IMR-90 (cell line): ENCODE measurements at regions not wholly inside any gene's neighbourhood (a gene's known extent, or its start where the extent isn't known, plus 50 kb on each side); places are given as distances from the start of the nearest gene placed in this dataset.

ENCODE experiments used
- ATAC-seq: fragments of 200-7000 bp; cut with Tn5 transposase; 2 replicates; pipeline ENCODE4 v1.9.1; 2020; ENCODE audit warnings: low read depth, mild to moderate bottlenecking, moderate library complexity
- BruUV-seq: library from RNA; stranded (reverse); fragments of 400-500 nt; replicated peaks from 2 replicates; lab custom pipeline; 2021; lab: Mats Ljungman, UMichigan
- CTCF ChIA-PET: fragments of 300-600 bp; formaldehyde crosslinking; extraction: SDS; loops from one replicate; lab custom pipeline; 2021; ENCODE audit warnings: antibody characterized with exemption; lab: Yijun Ruan, JAX
- POLR2A ChIA-PET: fragments of 300-600 bp; sonication (Branson Sonifier 250); formaldehyde crosslinking; loops from one replicate; lab custom pipeline; 2022; ENCODE audit warnings: antibody characterized with exemption; ENCODE audit not compliant: unreplicated experiment; lab: Charles Lee
- DNase-seq: peaks from one replicate; pipeline ENCODE4 v3.0.0; 2013
- H2AFZ ChIP-seq: replicated peaks from 2 replicates; pipeline ENCODE3; 2013; ENCODE audit warnings: low read length, mild to moderate bottlenecking; ENCODE audit not compliant: poor library complexity
- H2AK5ac ChIP-seq: 2 replicates; pipeline ENCODE4 v1.6.1; 2013; ENCODE audit warnings: low read depth, low read length, inconsistent platforms
- H2AK9ac ChIP-seq: replicated peaks from 2 replicates; pipeline ENCODE3; 2013; ENCODE audit warnings: mild to moderate bottlenecking, low read depth, low read length, moderate library complexity; ENCODE audit not compliant: poor library complexity
- H2BK120ac ChIP-seq: 2 replicates; pipeline ENCODE4 v1.6.1; 2013; ENCODE audit warnings: low read depth, low read length, inconsistent platforms
- H2BK15ac ChIP-seq: 3 replicates; pipeline ENCODE4 v1.6.1; 2013; ENCODE audit warnings: low read depth, low read length, inconsistent platforms
- H2BK20ac ChIP-seq: 2 replicates; pipeline ENCODE4 v1.6.1; 2013; ENCODE audit warnings: low read depth, mild to moderate bottlenecking, inconsistent platforms, low read length, moderate library complexity
- H2BK5ac ChIP-seq: 2 replicates; pipeline ENCODE4 v1.6.1; 2013; ENCODE audit warnings: mild to moderate bottlenecking, low read depth, low read length, inconsistent platforms; ENCODE audit not compliant: poor library complexity, severe bottlenecking
- H3K14ac ChIP-seq: replicated peaks from 2 replicates; pipeline ENCODE4 v1.6.1; 2013; ENCODE audit warnings: low read depth, low read length, inconsistent platforms
- H3K18ac ChIP-seq: 2 replicates; pipeline ENCODE4 v1.6.1; 2013; ENCODE audit warnings: low read depth, low read length, control low read depth
- H3K23ac ChIP-seq: 2 replicates; pipeline ENCODE4 v1.6.1; 2013; ENCODE audit warnings: low read depth, low read length, inconsistent platforms
- H3K27ac ChIP-seq: 2 replicates; pipeline ENCODE4 v1.5.1; 2013; ENCODE audit warnings: mild to moderate bottlenecking, control low read depth, low read length; ENCODE audit not compliant: insufficient read depth
- H3K27me3 ChIP-seq: 2 replicates; pipeline ENCODE4 v1.6.1; 2013; ENCODE audit warnings: low read length; ENCODE audit not compliant: control insufficient read depth, insufficient read depth
- H3K36me3 ChIP-seq: 2 replicates; pipeline ENCODE4 v1.6.1; 2013; ENCODE audit warnings: low read length, mixed read lengths; ENCODE audit not compliant: control insufficient read depth, insufficient read depth
- H3K4ac ChIP-seq: 2 replicates; pipeline ENCODE4 v1.6.1; 2013; ENCODE audit warnings: low read depth, low read length, inconsistent platforms
- H3K4me1 ChIP-seq: 2 replicates; pipeline ENCODE4 v1.6.1; 2013; ENCODE audit warnings: low read length, mixed read lengths; ENCODE audit not compliant: control insufficient read depth, insufficient read depth
- H3K4me2 ChIP-seq: 2 replicates; pipeline ENCODE4 v1.6.1; 2013; ENCODE audit warnings: low read depth, mild to moderate bottlenecking, control low read depth, low read length, moderate library complexity
- H3K4me3 ChIP-seq: 2 replicates; pipeline ENCODE4 v1.5.1; 2013; ENCODE audit warnings: low read depth, mild to moderate bottlenecking, control low read depth, low read length, moderate library complexity; ENCODE audit not compliant: insufficient read depth
- H3K56ac ChIP-seq: 2 replicates; pipeline ENCODE4 v1.6.1; 2013; ENCODE audit warnings: low read length, inconsistent platforms; ENCODE audit not compliant: insufficient read depth; ENCODE audit errors: extremely low read depth
- H3K79me1 ChIP-seq, 2 experiments: 2 replicates each; pipeline ENCODE4 v1.6.1; 2013; ENCODE audit warnings: low read length in 2 of 2, inconsistent platforms in 1 of 2, low read depth in 1 of 2
- H3K9ac ChIP-seq: 2 replicates; pipeline ENCODE4 v1.6.1; 2013; ENCODE audit warnings: low read depth, low read length, control low read depth
- H3K9me1 ChIP-seq: 2 replicates; pipeline ENCODE4 v1.6.1; 2013; ENCODE audit warnings: low read length, inconsistent platforms; ENCODE audit not compliant: insufficient read depth
- H3K9me3 ChIP-seq: 2 replicates; pipeline ENCODE4 v1.6.1; 2013; ENCODE audit warnings: low read length; ENCODE audit not compliant: control insufficient read depth, insufficient read depth
- H4K20me1 ChIP-seq: 2 replicates; pipeline ENCODE4 v1.6.1; 2013; ENCODE audit warnings: low read length, inconsistent platforms; ENCODE audit not compliant: insufficient read depth
- H4K5ac ChIP-seq: 2 replicates; pipeline ENCODE4 v1.6.1; 2013; ENCODE audit warnings: mild to moderate bottlenecking, low read depth, low read length, control low read depth
- H4K8ac ChIP-seq, 2 experiments: 2 replicates each; pipeline ENCODE4 v1.6.1; 2013; ENCODE audit warnings: low read depth in 2 of 2, low read length in 2 of 2, control low read depth in 1 of 2, inconsistent platforms in 1 of 2
- H4K91ac ChIP-seq: 2 replicates; pipeline ENCODE4 v1.6.1; 2013; ENCODE audit warnings: low read depth, low read length, inconsistent platforms; ENCODE audit not compliant: insufficient read depth
- ELK1 ChIP-seq: fragments of 150-350 bp; IDR thresholded peaks from 2 replicates; pipeline ENCODE4 v1.6.1; 2016; ENCODE audit warnings: low read depth, mild to moderate bottlenecking, low read length, moderate library complexity, borderline replicate concordance
- FOS ChIP-seq: fragments of 150-350 bp; IDR thresholded peaks from 2 replicates; pipeline ENCODE4 v1.6.1; 2016; ENCODE audit warnings: low read depth, low read length
- MXI1 ChIP-seq: IDR thresholded peaks from 2 replicates; pipeline ENCODE4 v1.6.1; 2012; ENCODE audit warnings: low read depth, mild to moderate bottlenecking, low read length, moderate library complexity, borderline replicate concordance
- USF2 ChIP-seq: fragments of 150-350 bp; IDR thresholded peaks from 2 replicates; pipeline ENCODE4 v1.6.1; 2017; ENCODE audit warnings: mild to moderate bottlenecking, antibody characterized with exemption, low read length, low read depth
- WGBS, 2 experiments: methylation state at CpG; one replicate each; pipeline versions ENCODE4 v1.1.5 to v1.1.7; 2013; ENCODE audit warnings: missing lambda C conversion rate in 2 of 2; ENCODE audit not compliant: insufficient read length in 1 of 2; ENCODE audit errors: extremely low coverage in 2 of 2; 5-methylcytosine and 5-hydroxymethylcytosine counted together
- dilution Hi-C: fragments of 300-500 bp; cut with HindIII; formaldehyde crosslinking; loops from one replicate; pipeline ENCODE4 v1.14.3; 2018; ENCODE audit warnings: low sequenced_read_pairs; ENCODE audit not compliant: unreplicated experiment
- in situ Hi-C: fragments of 300-500 bp; cut with MboI; formaldehyde crosslinking; loops from 3 replicates; pipeline ENCODE4 v1.14.3; 2019; ENCODE audit warnings: low sequenced_read_pairs, inconsistent platforms, mixed read lengths
- intact Hi-C: fragments of 100-400 bp; cut with micrococcal nuclease; formaldehyde crosslinking; loops from 2 replicates; pipeline ENCODE4 v1.10.0; 2022

GRCh38 chr2:143975216-143975615, 544.7 kb downstream of the ZEB2 start:
- H3K27ac ChIP-seq, result no peak overlapping the region
- intact Hi-C loops (no loop called here), dilution Hi-C loops (no loop called here), in situ Hi-C loops (no loop called here)
- H2AK9ac ChIP-seq, result no peak overlapping the region
- ATAC-seq (no peak), DNase-seq (no peak)
- H3K4me1 ChIP-seq, result peaks cover 2% of the 10 kb centered on the region; the same call in 1 of the 2 replicates
- H3K23ac ChIP-seq, result no peak overlapping the region
- H2BK20ac ChIP-seq, result no peak overlapping the region; the same call in 1 of the 2 replicates
- H3K9ac ChIP-seq, result no peak overlapping the region
- H4K20me1 ChIP-seq, result no peaks in the 10 kb centered on the region
- no CpG with 5 or more reads among the region's 1 CpG for WGBS, 2 experiments
- TF ChIP-seq FOS (no peak), MXI1 (no peak), ELK1 (no peak), USF2 (no peak)
- no peak overlapping the region for H4K5ac ChIP-seq
- H2BK15ac ChIP-seq, result no peak overlapping the region
- H3K4me2 ChIP-seq, result no peak overlapping the region
- H3K9me3 ChIP-seq, result no peaks in the 10 kb centered on the region
- H3K79me1 ChIP-seq, result no peaks in the 10 kb centered on the region
- H3K27me3 ChIP-seq, result no peaks in the 10 kb centered on the region
- H3K36me3 ChIP-seq, result no peaks in the 10 kb centered on the region
- no peak overlapping the region for H3K14ac ChIP-seq
- no peak overlapping the region for H4K8ac ChIP-seq
- no peak overlapping the region for H3K4ac ChIP-seq
- no peak overlapping the region for H3K4me3 ChIP-seq
- no peak overlapping the region for H2BK5ac ChIP-seq
- CTCF ChIA-PET, result no interaction called here
- H2AK5ac ChIP-seq, result no peak overlapping the region
- no peak overlapping the region for H3K18ac ChIP-seq
- H2BK120ac ChIP-seq, result no peak overlapping the region
- no peak overlapping the region for H2AFZ ChIP-seq
- no peaks in the 10 kb centered on the region for H3K9me1 ChIP-seq
- no TSS peak for BruUV-seq
- POLR2A ChIA-PET, result no interaction called here
- no peak overlapping the region for H4K91ac ChIP-seq
- no peak overlapping the region for H3K56ac ChIP-seq
